ENCODE measurements at regions not wholly inside any gene's neighbourhood (a gene's known extent, or its start where the extent isn't known, plus 50 kb on each side); places are given as distances from the start of the nearest gene placed in this dataset.

- TF ChIP-seq CTCF (IDR thresholded peaks at IDR 0.05; ENCODE audit: low read depth, low read length) (no peak), MAX (IDR thresholded peaks at IDR 0.05; ENCODE audit: low read depth, low read length) (no peak), POLR2A (IDR thresholded peaks at IDR 0.05; ENCODE audit: extremely low read depth, insufficient read length) (no peak)
Measured at GRCh38 chr13:67574320-67575233, 344.4 kb upstream of the PCDH9 start.
